ENCODE measurements at regions not wholly inside any gene's neighbourhood (a gene's known extent, or its start where the extent isn't known, plus 50 kb on each side); places are given as distances from the start of the nearest gene placed in this dataset.

GRCh38 chr5:26669031-26669430, 369.4 kb downstream of the CDH9 start:
- intact Hi-C loops (cut with DNase I) = no loop called here
- no peak overlapping the region for H3K4me3 ChIP-seq
- no peak for TF ChIP-seq POLR2A (IDR thresholded peaks at IDR 0.05)
- DNase-seq = no peak
- no peak overlapping the region for H3K27ac ChIP-seq
- no peaks in the 10 kb centered on the region for H3K27me3 ChIP-seq
- no peaks in the 10 kb centered on the region for H3K9me3 ChIP-seq (replicated peaks in 1 of 3)
- H3K4me1 ChIP-seq (replicated peaks in 1 of 2) = no peaks in the 10 kb centered on the region
- 85 to 89% (median 86%) methylated on average over 9 to 14 of the region's 14 CpGs for WGBS, 4 donors
- H3K36me3 ChIP-seq (replicated peaks in 1 of 2) = no peaks in the 10 kb centered on the region

DNA sequence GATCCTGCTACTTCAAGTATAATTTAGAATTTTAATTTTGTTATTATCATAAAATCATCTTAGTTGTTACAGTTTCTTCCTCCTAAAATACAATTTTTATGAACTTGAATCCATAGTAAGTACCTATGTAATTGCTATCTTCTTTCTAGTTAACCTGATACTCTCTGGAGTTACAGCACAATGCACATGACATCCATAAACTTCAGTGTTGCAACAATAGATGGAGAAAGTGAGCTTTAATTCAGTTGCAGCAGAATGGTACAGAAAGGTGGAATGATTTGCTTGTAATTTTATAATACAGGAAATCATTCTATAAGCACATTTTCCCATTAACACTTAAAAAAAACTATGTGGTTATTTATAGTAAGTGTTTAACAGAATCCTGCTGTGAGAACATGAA, 372.0 kb downstream of the CDH9 start:
- Histone ChIP-seq H3K4me1 (replicated peaks in 1 of 2) (no peaks in the 10 kb centered on the region), H3K9me3 (replicated peaks in 1 of 3) (no peaks in the 10 kb centered on the region), H3K27ac (no peak overlapping the region), H3K27me3 (no peaks in the 10 kb centered on the region), H3K4me3 (no peak overlapping the region), H3K36me3 (replicated peaks in 1 of 2) (no peaks in the 10 kb centered on the region)
- intact Hi-C loops (cut with DNase I) = no loop called here
- TF ChIP-seq, protein P1, sequence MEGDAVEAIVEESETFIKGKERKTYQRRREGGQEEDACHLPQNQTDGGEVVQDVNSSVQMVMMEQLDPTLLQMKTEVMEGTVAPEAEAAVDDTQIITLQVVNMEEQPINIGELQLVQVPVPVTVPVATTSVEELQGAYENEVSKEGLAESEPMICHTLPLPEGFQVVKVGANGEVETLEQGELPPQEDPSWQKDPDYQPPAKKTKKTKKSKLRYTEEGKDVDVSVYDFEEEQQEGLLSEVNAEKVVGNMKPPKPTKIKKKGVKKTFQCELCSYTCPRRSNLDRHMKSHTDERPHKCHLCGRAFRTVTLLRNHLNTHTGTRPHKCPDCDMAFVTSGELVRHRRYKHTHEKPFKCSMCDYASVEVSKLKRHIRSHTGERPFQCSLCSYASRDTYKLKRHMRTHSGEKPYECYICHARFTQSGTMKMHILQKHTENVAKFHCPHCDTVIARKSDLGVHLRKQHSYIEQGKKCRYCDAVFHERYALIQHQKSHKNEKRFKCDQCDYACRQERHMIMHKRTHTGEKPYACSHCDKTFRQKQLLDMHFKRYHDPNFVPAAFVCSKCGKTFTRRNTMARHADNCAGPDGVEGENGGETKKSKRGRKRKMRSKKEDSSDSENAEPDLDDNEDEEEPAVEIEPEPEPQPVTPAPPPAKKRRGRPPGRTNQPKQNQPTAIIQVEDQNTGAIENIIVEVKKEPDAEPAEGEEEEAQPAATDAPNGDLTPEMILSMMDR (IDR thresholded peaks at IDR 0.05) = no peak
- no peak for TF ChIP-seq POLR2A (IDR thresholded peaks at IDR 0.05)
- no peak for DNase-seq

GRCh38 chr5:26663500-26663899, 374.9 kb downstream of the CDH9 start:
- DNase-seq = no peak
- no peaks in the 10 kb centered on the region for H3K36me3 ChIP-seq (replicated peaks in 1 of 2)

GRCh38 chr5:26662806-26663360, 375.5 kb downstream of the CDH9 start:
- TF ChIP-seq POLR2A (IDR thresholded peaks at IDR 0.05) = no peak
- TF ChIP-seq, protein P1 (IDR thresholded peaks at IDR 0.05) = no peak
- DNase-seq = no peak
- WGBS, 4 donors = 61 to 76% (median 66%) methylated on average over 2 of the region's 2 CpGs

More at GRCh38 chr5:26663500-26663899, 374.9 kb downstream of the CDH9 start:
- H3K9me3 ChIP-seq (replicated peaks in 1 of 3) = no peaks in the 10 kb centered on the region
- TF ChIP-seq, protein P1 (IDR thresholded peaks at IDR 0.05) = no peak
- no peak for TF ChIP-seq POLR2A (IDR thresholded peaks at IDR 0.05)
- no peaks in the 10 kb centered on the region for H3K4me1 ChIP-seq (replicated peaks in 1 of 2)
- no peak overlapping the region for H3K4me3 ChIP-seq
- no peak overlapping the region for H3K27ac ChIP-seq
- WGBS, 4 donors = 75 to 91% (median 81%) methylated on average over 1 of the region's 1 CpG
- intact Hi-C loops (cut with DNase I) = no loop called here
- H3K27me3 ChIP-seq = no peaks in the 10 kb centered on the region

GRCh38 chr5:26660116-26660515, 378.3 kb downstream of the CDH9 start:
- Histone ChIP-seq H3K4me1 (replicated peaks in 1 of 2) (no peaks in the 10 kb centered on the region), H3K4me3 (no peak overlapping the region), H3K27me3 (no peaks in the 10 kb centered on the region), H3K27ac (no peak overlapping the region), H3K9me3 (replicated peaks in 1 of 3) (no peaks in the 10 kb centered on the region), H3K36me3 (replicated peaks in 1 of 2) (no peaks in the 10 kb centered on the region)
- WGBS, 4 donors = 82 to 88% (median 87%) methylated on average over 11 to 12 of the region's 12 CpGs
- TF ChIP-seq, protein P1 (IDR thresholded peaks at IDR 0.05) = no peak
- TF ChIP-seq POLR2A (IDR thresholded peaks at IDR 0.05) = no peak
- DNase-seq = no peak
- intact Hi-C loops (cut with DNase I) = no loop called here

More at GRCh38 chr5:26662806-26663360, 375.5 kb downstream of the CDH9 start:
- Histone ChIP-seq H3K4me3 (no peak overlapping the region), H3K36me3 (replicated peaks in 1 of 2) (no peaks in the 10 kb centered on the region), H3K27ac (no peak overlapping the region), H3K9me3 (replicated peaks in 1 of 3) (no peaks in the 10 kb centered on the region), H3K4me1 (replicated peaks in 1 of 2) (no peaks in the 10 kb centered on the region), H3K27me3 (no peaks in the 10 kb centered on the region)
- intact Hi-C loops (cut with DNase I) = no loop called here
